ENCODE measurements at regions not wholly inside any gene's neighbourhood (a gene's known extent, or its start where the extent isn't known, plus 50 kb on each side); places are given as distances from the start of the nearest gene placed in this dataset.
"Not testable (repeated sequence)": the region's sequence is repeated elsewhere in the genome, so short reads cannot be mapped to it uniquely, and the experiment has no call there.

GRCh38 chr9:15032860-15033259 is 122.6 kb upstream of the FREM1 start:
- DNase-seq, result no peak

GRCh38 chr9:15021146-15021545 is 110.9 kb upstream of the FREM1 start:
- DNase-seq, result no peak

- no peak for DNase-seq
Measured at GRCh38 chr9:15018096-15018637, 107.9 kb upstream of the FREM1 start.

- no peak for DNase-seq
Measured at GRCh38 chr9:15010581-15010980, 100.4 kb upstream of the FREM1 start.

GRCh38 chr9:15007698-15008097 is 97.5 kb upstream of the FREM1 start:
- DNase-seq, result no peak

- no peak for DNase-seq
Measured at GRCh38 chr9:14994738-14995137, 84.5 kb upstream of the FREM1 start.

- DNase-seq, result no peak
Measured at GRCh38 chr9:14993901-14994554, 83.8 kb upstream of the FREM1 start.

- no peak for DNase-seq
Measured at GRCh38 chr9:14993061-14993800, 83.0 kb upstream of the FREM1 start.

- DNase-seq, result no peak
Measured at GRCh38 chr9:14992516-14992915, 82.3 kb upstream of the FREM1 start.

GRCh38 chr9:14992081-14992480 is 81.9 kb upstream of the FREM1 start:
- DNase-seq, result no peak

GRCh38 chr9:14990647-14991046 is 80.4 kb upstream of the FREM1 start:
- not testable (repeated sequence) for DNase-seq

- no peak for DNase-seq
Measured at GRCh38 chr9:14989811-14990210, 79.6 kb upstream of the FREM1 start.

GRCh38 chr9:14989336-14989735 is 79.1 kb upstream of the FREM1 start:
- DNase-seq, result not testable (repeated sequence)

- DNase-seq, result no peak
Measured at GRCh38 chr9:14987858-14988257, 77.6 kb upstream of the FREM1 start.

- no peak for DNase-seq
Measured at GRCh38 chr9:14985419-14985818, 75.2 kb upstream of the FREM1 start.

GRCh38 chr9:14983599-14983998 is 73.4 kb upstream of the FREM1 start:
- no peak for DNase-seq

GRCh38 chr9:14981291-14981950 is 71.2 kb upstream of the FREM1 start:
- no peak for DNase-seq

GRCh38 chr9:14978022-14979000 is 68.1 kb upstream of the FREM1 start:
- no peak for DNase-seq

- no peak for DNase-seq
Measured at GRCh38 chr9:14967450-14968321, 57.5 kb upstream of the FREM1 start.

- DNase-seq, result no peak
Measured at GRCh38 chr9:14962193-14962882, 52.1 kb upstream of the FREM1 start.

Data from NCI-H2029 treated with DMSO at 0.1 percent for 48 hours (cell line).